GM12865 (cell line): ENCODE measurements at regions not wholly inside any gene's neighbourhood (a gene's known extent, or its start where the extent isn't known, plus 50 kb on each side); places are given as distances from the start of the nearest gene placed in this dataset.

Experiments used
- DNase-seq: peaks from one replicate; pipeline ENCODE4 v3.0.0; 2010; ENCODE audit warnings: low read depth
- H3K4me3 ChIP-seq: 2 replicates; pipeline ENCODE4 v1.5.1; 2011; ENCODE audit warnings: mild to moderate bottlenecking, low read depth, low read length, control low read depth
- TF ChIP-seq, protein P1 (sequence below): IDR thresholded peaks from 2 replicates; pipeline ENCODE4 v1.5.1; 2011; ENCODE audit warnings: low read length, control low read depth, low read depth, inconsistent platforms; ENCODE audit not compliant: insufficient read depth; ENCODE audit errors: missing control alignments

- TF ChIP-seq, protein P1, sequence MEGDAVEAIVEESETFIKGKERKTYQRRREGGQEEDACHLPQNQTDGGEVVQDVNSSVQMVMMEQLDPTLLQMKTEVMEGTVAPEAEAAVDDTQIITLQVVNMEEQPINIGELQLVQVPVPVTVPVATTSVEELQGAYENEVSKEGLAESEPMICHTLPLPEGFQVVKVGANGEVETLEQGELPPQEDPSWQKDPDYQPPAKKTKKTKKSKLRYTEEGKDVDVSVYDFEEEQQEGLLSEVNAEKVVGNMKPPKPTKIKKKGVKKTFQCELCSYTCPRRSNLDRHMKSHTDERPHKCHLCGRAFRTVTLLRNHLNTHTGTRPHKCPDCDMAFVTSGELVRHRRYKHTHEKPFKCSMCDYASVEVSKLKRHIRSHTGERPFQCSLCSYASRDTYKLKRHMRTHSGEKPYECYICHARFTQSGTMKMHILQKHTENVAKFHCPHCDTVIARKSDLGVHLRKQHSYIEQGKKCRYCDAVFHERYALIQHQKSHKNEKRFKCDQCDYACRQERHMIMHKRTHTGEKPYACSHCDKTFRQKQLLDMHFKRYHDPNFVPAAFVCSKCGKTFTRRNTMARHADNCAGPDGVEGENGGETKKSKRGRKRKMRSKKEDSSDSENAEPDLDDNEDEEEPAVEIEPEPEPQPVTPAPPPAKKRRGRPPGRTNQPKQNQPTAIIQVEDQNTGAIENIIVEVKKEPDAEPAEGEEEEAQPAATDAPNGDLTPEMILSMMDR = no peak
- H3K4me3 ChIP-seq = no peak overlapping the region
- no peak for DNase-seq
These were observed 581.8 kb upstream of the ZFP42 start for GRCh38 chr4:187413564-187414358.

- DNase-seq = no peak
- H3K4me3 ChIP-seq = no peak overlapping the region
- TF ChIP-seq, protein P1 = no peak
These were observed 580.9 kb upstream of the ZFP42 start for GRCh38 chr4:187414716-187415115.

DNA sequence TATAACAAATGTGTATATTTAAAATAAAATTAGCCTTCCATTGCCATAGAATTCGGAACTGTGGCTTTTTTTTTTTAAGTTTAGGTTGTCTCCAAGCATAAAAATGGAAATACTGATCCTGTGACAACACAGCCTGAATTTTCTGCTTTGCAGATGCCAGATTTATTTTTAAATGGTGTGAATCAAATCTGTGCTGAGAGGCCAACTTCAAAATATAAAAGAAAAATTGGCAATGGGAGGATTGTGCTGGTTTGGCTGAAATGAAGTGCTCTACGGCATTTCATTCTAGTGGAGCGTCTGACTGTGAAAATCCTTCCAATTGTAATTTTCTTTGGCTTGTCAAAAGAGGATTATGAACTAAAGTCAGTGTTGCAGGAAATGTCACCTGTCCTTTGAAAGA is 580.3 kb upstream of the ZFP42 start:
- TF ChIP-seq, protein P1 = no peak
- no peak overlapping the region for H3K4me3 ChIP-seq
- DNase-seq = no peak

GRCh38 chr4:187416216-187416615 is 579.4 kb upstream of the ZFP42 start:
- H3K4me3 ChIP-seq = no peak overlapping the region
- TF ChIP-seq, protein P1 = no peak
- no peak for DNase-seq

GRCh38 chr4:187417721-187418120 is 577.9 kb upstream of the ZFP42 start:
- H3K4me3 ChIP-seq = no peak overlapping the region
- no peak for DNase-seq
- TF ChIP-seq, protein P1 = no peak

DNA sequence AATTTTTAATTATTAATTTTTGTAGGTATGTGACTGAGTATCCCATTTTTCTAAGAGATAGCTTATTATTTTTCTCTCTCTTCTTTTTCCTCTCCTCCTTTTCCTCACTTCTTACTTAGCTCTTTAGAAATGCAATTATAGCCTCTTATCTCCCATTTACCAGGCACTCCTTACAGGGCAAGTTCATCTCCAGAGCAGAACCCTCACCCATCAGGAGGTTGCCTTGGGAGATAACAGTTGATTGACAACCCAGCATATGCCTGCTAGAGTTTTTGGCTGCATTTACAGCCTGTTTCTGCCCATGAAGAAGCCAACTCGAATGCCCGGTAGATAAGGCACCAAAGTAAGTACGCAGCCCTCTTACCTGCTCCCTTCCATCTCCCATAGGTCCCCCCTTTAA is 572.9 kb upstream of the ZFP42 start:
- DNase-seq = no peak
- no peak overlapping the region for H3K4me3 ChIP-seq
- TF ChIP-seq, protein P1 = no peak

DNA sequence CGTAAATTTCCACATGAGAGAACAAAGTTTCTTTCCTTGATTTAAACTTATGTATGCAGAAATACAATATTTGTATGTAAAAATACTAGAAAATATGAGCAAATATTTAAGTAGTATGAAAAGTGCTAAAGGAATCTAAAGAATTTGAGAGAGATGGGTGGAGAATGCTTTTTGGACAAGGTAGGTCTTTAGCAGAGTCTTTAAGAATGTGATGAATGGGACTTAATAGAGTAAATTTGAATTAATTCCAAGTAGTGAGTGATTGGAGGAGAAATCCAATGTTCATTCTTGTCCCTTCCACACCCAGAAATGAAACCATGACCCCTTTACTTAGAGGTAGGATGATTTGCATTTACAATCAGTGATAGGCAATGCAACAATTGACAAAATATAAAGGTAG is 570.9 kb upstream of the ZFP42 start:
- no peak for DNase-seq
- no peak overlapping the region for H3K4me3 ChIP-seq
- TF ChIP-seq, protein P1 = no peak
